Femur (tissue), 1 donor: ENCODE measurements at regions not wholly inside any gene's neighbourhood (a gene's known extent, or its start where the extent isn't known, plus 50 kb on each side); places are given as distances from the start of the nearest gene placed in this dataset.
A peak's percentile ranks its signal among the peaks of the same experiment; 100 is the strongest.
"Not testable (repeated sequence)": the region's sequence is repeated elsewhere in the genome, so short reads cannot be mapped to it uniquely, and the experiment has no call there.

ENCODE experiments used
- DNase-seq: peaks from one replicate; pipeline ENCODE4 v3.0.0-alpha.2; 2017

- DNase-seq: peak; percentile 50
Observed at GRCh38 chr4:101730291-101731117, 60.0 kb upstream of the BANK1 start.

- DNase-seq: no peak
Observed at GRCh38 chr4:101727238-101727637, 63.3 kb upstream of the BANK1 start.

GRCh38 chr4:101724093-101724492 is 66.4 kb upstream of the BANK1 start:
- no peak for DNase-seq

GRCh38 chr4:101718810-101719209 is 71.7 kb upstream of the BANK1 start:
- no peak for DNase-seq

- no peak for DNase-seq
Observed at GRCh38 chr4:101711590-101712260, 78.8 kb upstream of the BANK1 start.

GRCh38 chr4:101710806-101711205 is 79.7 kb upstream of the BANK1 start:
- DNase-seq: no peak

- no peak for DNase-seq
Observed at GRCh38 chr4:101708293-101709039, 82.1 kb upstream of the BANK1 start.

- DNase-seq: no peak
Observed at GRCh38 chr4:101707596-101707995, 82.9 kb upstream of the BANK1 start.

- DNase-seq: no peak
Observed at GRCh38 chr4:101706535-101707057, 83.9 kb upstream of the BANK1 start.

GRCh38 chr4:101701551-101701950 is 89.0 kb upstream of the BANK1 start:
- no peak for DNase-seq

- DNase-seq: no peak
Observed at GRCh38 chr4:101699441-101700124, 90.9 kb upstream of the BANK1 start.

GRCh38 chr4:101697266-101697665 is 93.3 kb upstream of the BANK1 start:
- no peak for DNase-seq

GRCh38 chr4:101696276-101697010 is 94.1 kb upstream of the BANK1 start:
- no peak for DNase-seq

- DNase-seq: no peak
Observed at GRCh38 chr4:101695176-101695575, 95.4 kb upstream of the BANK1 start.

- not testable (repeated sequence) for DNase-seq
Observed at GRCh38 chr4:101694403-101694802, 96.1 kb upstream of the BANK1 start.

- DNase-seq: no peak
Observed at GRCh38 chr4:101693842-101694398, 96.6 kb upstream of the BANK1 start.

- DNase-seq: no peak
Observed at GRCh38 chr4:101689220-101689619, 101.3 kb upstream of the BANK1 start.

- DNase-seq: no peak
Observed at GRCh38 chr4:101685126-101685525, 105.4 kb upstream of the BANK1 start.

GRCh38 chr4:101682946-101683345 is 107.6 kb upstream of the BANK1 start:
- no peak for DNase-seq

GRCh38 chr4:101678180-101678579 is 112.3 kb upstream of the BANK1 start:
- DNase-seq: no peak

GRCh38 chr4:101670897-101671296 is 119.6 kb upstream of the BANK1 start:
- DNase-seq: no peak

GRCh38 chr4:101670370-101670769 is 120.2 kb upstream of the BANK1 start:
- no peak for DNase-seq
